ENCODE measurements at regions not wholly inside any gene's neighbourhood (a gene's known extent, or its start where the extent isn't known, plus 50 kb on each side); places are given as distances from the start of the nearest gene placed in this dataset.

DNA sequence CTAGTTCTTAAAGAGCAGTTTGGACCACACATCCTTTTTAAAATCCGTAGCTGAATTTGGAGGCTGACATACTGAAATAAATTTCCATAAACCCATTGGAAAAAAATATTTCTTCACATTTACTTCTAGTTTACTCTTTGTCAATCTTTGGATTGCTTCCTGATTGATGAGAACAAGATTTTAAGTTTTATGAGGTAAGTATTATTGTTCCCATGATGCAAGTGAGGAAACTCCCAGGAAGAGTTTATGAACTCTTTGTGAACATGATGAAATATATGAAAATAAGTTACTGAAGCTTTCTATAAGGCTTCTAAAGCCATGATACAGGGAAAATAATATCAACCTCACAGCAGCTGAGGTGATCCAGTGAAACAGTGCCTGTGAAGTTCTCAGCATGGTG, 320.0 kb downstream of the GJA1 start:
- no peak for DNase-seq
- Histone ChIP-seq H3K23ac (ENCODE audit: insufficient read length, low read depth, low read length) (no peak overlapping the region), H3K4me2 (ENCODE audit: insufficient read depth, insufficient read length, low read length) (no peak overlapping the region), H4K8ac (replicated peaks; ENCODE audit: insufficient read length, low read depth, low read length) (no peak overlapping the region), H3K9ac (ENCODE audit: extremely low read depth, insufficient read length, low read length) (no peak overlapping the region), H2AFZ (ENCODE audit: low read length) (no peak overlapping the region), H3K27ac (ENCODE audit: insufficient read length, low read depth, low read length) (no peak overlapping the region), H4K20me1 (ENCODE audit: control insufficient read depth, insufficient read depth, insufficient read length) (no peaks in the 10 kb centered on the region), H3K23me2 (ENCODE audit: insufficient read length, low read depth, low read length, poor library complexity, severe bottlenecking) (no peaks in the 10 kb centered on the region), H3K14ac (ENCODE audit: insufficient read depth, low read length) (no peak overlapping the region), H3K79me2 (ENCODE audit: insufficient read depth, low read length) (no peaks in the 10 kb centered on the region), H3K79me1 (ENCODE audit: insufficient read depth, low read depth, low read length, poor library complexity, severe bottlenecking) (no peaks in the 10 kb centered on the region), H4K5ac (ENCODE audit: insufficient read length, low read depth, low read length) (no peak overlapping the region), H2BK20ac (ENCODE audit: low read depth, low read length, poor library complexity, severe bottlenecking) (no peak overlapping the region), H2BK15ac (ENCODE audit: low read depth, low read length) (no peak overlapping the region), H3T11ph (ENCODE audit: low read length) (no peak overlapping the region), H2BK120ac (ENCODE audit: low read depth, low read length, poor library complexity, severe bottlenecking) (no peak overlapping the region), H3K56ac (ENCODE audit: insufficient read length, low read depth, low read length) (no peak overlapping the region), H3K4me1 (ENCODE audit: insufficient read depth, low read length) (no peaks in the 10 kb centered on the region), H3K27me3 (ENCODE audit: insufficient read depth, low read length) (no peaks in the 10 kb centered on the region), H2BK5ac (ENCODE audit: insufficient read length, low read length) (no peak overlapping the region), H3K9me3 (ENCODE audit: control insufficient read depth, low read depth, low read length) (no peaks in the 10 kb centered on the region), H2BK12ac (ENCODE audit: insufficient read length, low read depth, low read length) (no peak overlapping the region), H3K18ac (ENCODE audit: insufficient read length, low read depth, low read length) (no peak overlapping the region), H2AK5ac (ENCODE audit: insufficient read length, low read length) (no peak overlapping the region), H3K4ac (ENCODE audit: low read depth, low read length) (no peak overlapping the region), H4K91ac (ENCODE audit: insufficient read length, low read depth, low read length) (no peak overlapping the region)
- no CpG with 5 or more reads among the region's 1 CpG for WGBS (ENCODE audit: extremely low coverage, insufficient read length, low lambda C conversion rate)
- Mint-ChIP-seq H3K4me1 (peaks cover 2 to 9% of the 10 kb centered on the region in 2 experiments), H3K4me3 (no peak overlapping the region), H3K27ac (no peak overlapping the region), H3K27me3 (ENCODE audit: low read depth) (no peaks in the 10 kb centered on the region), H3K9me3 (peaks cover 0 to 3% of the 10 kb centered on the region in 2 experiments; a peak in 1 of 5 replicates), H3K36me3 (ENCODE audit: insufficient read depth in 1 of 3, low read depth in 3 of 3) (no peaks in the 10 kb centered on the region)
- TF ChIP-seq, protein P1, sequence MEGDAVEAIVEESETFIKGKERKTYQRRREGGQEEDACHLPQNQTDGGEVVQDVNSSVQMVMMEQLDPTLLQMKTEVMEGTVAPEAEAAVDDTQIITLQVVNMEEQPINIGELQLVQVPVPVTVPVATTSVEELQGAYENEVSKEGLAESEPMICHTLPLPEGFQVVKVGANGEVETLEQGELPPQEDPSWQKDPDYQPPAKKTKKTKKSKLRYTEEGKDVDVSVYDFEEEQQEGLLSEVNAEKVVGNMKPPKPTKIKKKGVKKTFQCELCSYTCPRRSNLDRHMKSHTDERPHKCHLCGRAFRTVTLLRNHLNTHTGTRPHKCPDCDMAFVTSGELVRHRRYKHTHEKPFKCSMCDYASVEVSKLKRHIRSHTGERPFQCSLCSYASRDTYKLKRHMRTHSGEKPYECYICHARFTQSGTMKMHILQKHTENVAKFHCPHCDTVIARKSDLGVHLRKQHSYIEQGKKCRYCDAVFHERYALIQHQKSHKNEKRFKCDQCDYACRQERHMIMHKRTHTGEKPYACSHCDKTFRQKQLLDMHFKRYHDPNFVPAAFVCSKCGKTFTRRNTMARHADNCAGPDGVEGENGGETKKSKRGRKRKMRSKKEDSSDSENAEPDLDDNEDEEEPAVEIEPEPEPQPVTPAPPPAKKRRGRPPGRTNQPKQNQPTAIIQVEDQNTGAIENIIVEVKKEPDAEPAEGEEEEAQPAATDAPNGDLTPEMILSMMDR (conservative IDR thresholded peaks at IDR 0.05), result no peak

Data from H9 (cell line).